ENCODE measurements at regions not wholly inside any gene's neighbourhood (a gene's known extent, or its start where the extent isn't known, plus 50 kb on each side); places are given as distances from the start of the nearest gene placed in this dataset.
"Not testable (repeated sequence)": the region's sequence is repeated elsewhere in the genome, so short reads cannot be mapped to it uniquely, and the experiment has no call there.

GRCh38 chr10:21385996-21386585 lies 139.4 kb downstream of the SKIDA1 start:
- Histone ChIP-seq H3K27ac (no peak overlapping the region), H3K4me3 (no peak overlapping the region), H3K36me3 (ENCODE audit: insufficient read depth, low read length) (no peaks in the 10 kb centered on the region), H3K9me3 (ENCODE audit: low read depth, low read length) (no peaks in the 10 kb centered on the region), H3K9ac (ENCODE audit: insufficient read length) (no peak overlapping the region)
- no peak for TF ChIP-seq FOXP2 (optimal IDR thresholded peaks at IDR 0.05; ENCODE audit: control extremely low read depth, extremely low read length, insufficient read depth)
- TF ChIP-seq POLR2AphosphoS5 (IDR thresholded peaks at IDR 0.05; ENCODE audit: borderline replicate concordance, low read depth, low read length), result no peak
- TF ChIP-seq EZH2 (IDR thresholded peaks at IDR 0.05), result no peak
- DNase-seq (ENCODE audit: low read depth, low spot score), result no peak

- no peak overlapping the region for H3K27ac ChIP-seq
- no peaks in the 10 kb centered on the region for H3K36me3 ChIP-seq (ENCODE audit: insufficient read depth, low read length)
- H3K9me3 ChIP-seq (ENCODE audit: low read depth, low read length), result no peaks in the 10 kb centered on the region
- TF ChIP-seq EZH2 (IDR thresholded peaks at IDR 0.05) (no peak), FOXP2 (optimal IDR thresholded peaks at IDR 0.05; ENCODE audit: control extremely low read depth, extremely low read length, insufficient read depth) (no peak)
- H3K4me3 ChIP-seq, result no peak overlapping the region
- peak overlapping the region; percentile 2 for H3K9ac ChIP-seq (ENCODE audit: insufficient read length)
- no peak for DNase-seq (ENCODE audit: low read depth, low spot score)
Observed at GRCh38 chr10:21385536-21385935, 139.9 kb downstream of the SKIDA1 start.

GRCh38 chr10:21379143-21379542 lies 146.3 kb downstream of the SKIDA1 start:
- Histone ChIP-seq H3K9me3 (ENCODE audit: low read depth, low read length) (no peaks in the 10 kb centered on the region), H3K27ac (no peak overlapping the region), H3K9ac (ENCODE audit: insufficient read length) (no peak overlapping the region), H3K4me3 (no peak overlapping the region), H3K36me3 (ENCODE audit: insufficient read depth, low read length) (no peaks in the 10 kb centered on the region)
- TF ChIP-seq FOXP2 (optimal IDR thresholded peaks at IDR 0.05; ENCODE audit: control extremely low read depth, extremely low read length, insufficient read depth) (no peak), EZH2 (IDR thresholded peaks at IDR 0.05) (no peak), POLR2AphosphoS5 (IDR thresholded peaks at IDR 0.05; ENCODE audit: borderline replicate concordance, low read depth, low read length) (no peak)
- no peak for DNase-seq (ENCODE audit: low read depth, low spot score)

GRCh38 chr10:21375274-21375673 lies 150.2 kb downstream of the SKIDA1 start:
- not testable (repeated sequence) for H3K9me3 ChIP-seq (ENCODE audit: low read depth, low read length); H3K9ac ChIP-seq (ENCODE audit: insufficient read length); DNase-seq (ENCODE audit: low read depth, low spot score); H3K4me3 ChIP-seq; H3K36me3 ChIP-seq (ENCODE audit: insufficient read depth, low read length); H3K27ac ChIP-seq

GRCh38 chr10:21373881-21374280 lies 151.6 kb downstream of the SKIDA1 start:
- not testable (repeated sequence) for DNase-seq (ENCODE audit: low read depth, low spot score); H3K4me3 ChIP-seq; H3K9me3 ChIP-seq (ENCODE audit: low read depth, low read length); H3K9ac ChIP-seq (ENCODE audit: insufficient read length); H3K27ac ChIP-seq; H3K36me3 ChIP-seq (ENCODE audit: insufficient read depth, low read length)

- Histone ChIP-seq H3K4me3 (peak overlapping the region; percentile 69), H3K36me3 (ENCODE audit: insufficient read depth, low read length) (no peaks in the 10 kb centered on the region), H3K9ac (ENCODE audit: insufficient read length) (no peak overlapping the region), H3K9me3 (ENCODE audit: low read depth, low read length) (no peaks in the 10 kb centered on the region), H3K27ac (peak overlapping the region; percentile 72; the same call in 1 of the 2 replicates)
- TF ChIP-seq POLR2AphosphoS5 (IDR thresholded peaks at IDR 0.05; ENCODE audit: borderline replicate concordance, low read depth, low read length) (peak; percentile 50), EZH2 (IDR thresholded peaks at IDR 0.05) (no peak), FOXP2 (optimal IDR thresholded peaks at IDR 0.05; ENCODE audit: control extremely low read depth, extremely low read length, insufficient read depth) (no peak)
- peak; percentile 58 for DNase-seq (ENCODE audit: low read depth, low spot score)
Observed at GRCh38 chr10:21372651-21373410, 152.7 kb downstream of the SKIDA1 start.

- Histone ChIP-seq H3K27ac (no peak overlapping the region), H3K9me3 (ENCODE audit: low read depth, low read length) (no peaks in the 10 kb centered on the region), H3K4me3 (no peak overlapping the region), H3K9ac (ENCODE audit: insufficient read length) (no peak overlapping the region), H3K36me3 (ENCODE audit: insufficient read depth, low read length) (no peaks in the 10 kb centered on the region)
- DNase-seq (ENCODE audit: low read depth, low spot score), result no peak
- TF ChIP-seq FOXP2 (optimal IDR thresholded peaks at IDR 0.05; ENCODE audit: control extremely low read depth, extremely low read length, insufficient read depth) (no peak), EZH2 (IDR thresholded peaks at IDR 0.05) (no peak), POLR2AphosphoS5 (IDR thresholded peaks at IDR 0.05; ENCODE audit: borderline replicate concordance, low read depth, low read length) (no peak)
Observed at GRCh38 chr10:21369697-21370096, 155.8 kb downstream of the SKIDA1 start.

GRCh38 chr10:21368728-21369425 lies 156.6 kb downstream of the SKIDA1 start:
- H3K36me3 ChIP-seq (ENCODE audit: insufficient read depth, low read length), result no peaks in the 10 kb centered on the region
- DNase-seq (ENCODE audit: low read depth, low spot score), result no peak
- no peak overlapping the region for H3K9ac ChIP-seq (ENCODE audit: insufficient read length)
- H3K9me3 ChIP-seq (ENCODE audit: low read depth, low read length), result no peaks in the 10 kb centered on the region
- no peak for TF ChIP-seq FOXP2 (optimal IDR thresholded peaks at IDR 0.05; ENCODE audit: control extremely low read depth, extremely low read length, insufficient read depth)
- no peak for TF ChIP-seq EZH2 (IDR thresholded peaks at IDR 0.05)
- no peak for TF ChIP-seq POLR2AphosphoS5 (IDR thresholded peaks at IDR 0.05; ENCODE audit: borderline replicate concordance, low read depth, low read length)
- no peak overlapping the region for H3K27ac ChIP-seq
- H3K4me3 ChIP-seq, result no peak overlapping the region

All from SK-N-MC (cell line).